Upper lobe of left lung (tissue), 6 donors: ENCODE measurements at regions not wholly inside any gene's neighbourhood (a gene's known extent, or its start where the extent isn't known, plus 50 kb on each side); places are given as distances from the start of the nearest gene placed in this dataset.
"Not testable (repeated sequence)": the region's sequence is repeated elsewhere in the genome, so short reads cannot be mapped to it uniquely, and the experiment has no call there.

ENCODE experiments used
- ATAC-seq, 2 donors: fragments of 200-7000 bp; cut with Tn5 transposase; one replicate each; pipeline ENCODE4 v1.9.1; 2022; ENCODE audit warnings: mild to moderate bottlenecking in 2 of 2, moderate library complexity in 2 of 2; ENCODE audit not compliant: low FRiP score in 2 of 2
- DNase-seq, 2 donors: peaks; one replicate each; pipeline ENCODE4 v3.0.0-alpha.2; 2019 to 2020
- H3K27ac ChIP-seq, 4 donors: fragments of 200-600 bp; sonication (generic); one replicate each; pipeline ENCODE4 v1.5.1; 2016 to 2019
- H3K27me3 ChIP-seq, 4 donors: fragments of 200-600 bp; sonication (generic); one replicate each; pipeline ENCODE4 v1.5.1; 2017 to 2019
- H3K36me3 ChIP-seq, 4 donors: fragments of 200-600 bp; sonication (generic); one replicate each; pipeline ENCODE4 v1.5.1; 2016 to 2019
- H3K4me1 ChIP-seq, 4 donors: fragments of 200-600 bp; sonication (generic); one replicate each; pipeline ENCODE4 v1.5.1; 2018 to 2019
- H3K4me3 ChIP-seq, 4 donors: fragments of 200-600 bp; sonication (generic); one replicate each; pipeline ENCODE4 v1.5.1; 2017 to 2019; ENCODE audit warnings: mild to moderate bottlenecking in 2 of 4, moderate library complexity in 1 of 4
- H3K9me3 ChIP-seq, 4 donors: fragments of 200-600 bp; sonication (generic); one replicate each; pipeline ENCODE4 v1.5.1; 2018 to 2019
- EP300 ChIP-seq, 4 donors: sonication (generic); formaldehyde crosslinking; IDR thresholded peaks; one replicate each; pipeline ENCODE4 v1.5.1; 2017; ENCODE audit warnings: antibody characterized with exemption in 4 of 4, control low read depth in 2 of 4
- POLR2A ChIP-seq, 4 donors: fragments of 450-650 bp; IDR thresholded peaks; one replicate each; pipeline ENCODE4 v1.5.1; 2016 to 2017; ENCODE audit warnings: antibody characterized with exemption in 4 of 4, mild to moderate bottlenecking in 2 of 4
- POLR2AphosphoS5 ChIP-seq, 2 donors: sonication (generic); formaldehyde crosslinking; IDR thresholded peaks; one replicate each; pipeline ENCODE4 v1.5.1; 2017; ENCODE audit warnings: antibody characterized with exemption in 2 of 2
- WGBS, 2 donors: methylation state at CpG; one replicate each; pipeline ENCODE4 v1.1.5; 2017 to 2018; 5-methylcytosine and 5-hydroxymethylcytosine counted together
- TF ChIP-seq, protein P1 (sequence below), 6 experiments: fragments of 450-650 bp in 4 of 6; fragments of 200-600 bp in 2 of 6; sonication (generic) in 2 of 6; IDR thresholded peaks; one replicate each; pipeline ENCODE4 v1.5.1; 2016 to 2019; ENCODE audit warnings: antibody characterized with exemption in 6 of 6
- donor health status: DM: no; HTN: no; CAD: no; lungs with moderate emphysema.
- donor health status: DM: no; HTN: yes; CAD: no; lungs with severe emphysema.

GRCh38 chr6:151690768-151691562 lies 116.5 kb upstream of the ESR1 start:
- Histone ChIP-seq H3K36me3 (no peaks in the 10 kb centered on the region), H3K4me3 (peak overlapping the region in 2 of 4 donors; percentile 4 to 13), H3K27ac (peak overlapping the region; percentile 26 to 71 (median 51)), H3K27me3 (no peaks in the 10 kb centered on the region), H3K4me1 (no peaks in the 10 kb centered on the region), H3K9me3 (no peaks in the 10 kb centered on the region)
- TF ChIP-seq POLR2AphosphoS5 (IDR thresholded peaks at IDR 0.05) (no peak), POLR2A (IDR thresholded peaks at IDR 0.05) (peak in 1 of 4 donors; percentile 33), EP300 (IDR thresholded peaks at IDR 0.05) (no peak)
- WGBS, 2 donors: 59 to 60% methylated on average over 8 of the region's 8 CpGs
- DNase-seq (no peak), ATAC-seq (peak; percentile 63 to 87)

- 55 to 79% methylated on average over 4 of the region's 4 CpGs for WGBS, 2 donors
- TF ChIP-seq POLR2AphosphoS5 (IDR thresholded peaks at IDR 0.05) (no peak), EP300 (IDR thresholded peaks at IDR 0.05) (no peak), POLR2A (IDR thresholded peaks at IDR 0.05) (no peak)
- TF ChIP-seq, protein P1, sequence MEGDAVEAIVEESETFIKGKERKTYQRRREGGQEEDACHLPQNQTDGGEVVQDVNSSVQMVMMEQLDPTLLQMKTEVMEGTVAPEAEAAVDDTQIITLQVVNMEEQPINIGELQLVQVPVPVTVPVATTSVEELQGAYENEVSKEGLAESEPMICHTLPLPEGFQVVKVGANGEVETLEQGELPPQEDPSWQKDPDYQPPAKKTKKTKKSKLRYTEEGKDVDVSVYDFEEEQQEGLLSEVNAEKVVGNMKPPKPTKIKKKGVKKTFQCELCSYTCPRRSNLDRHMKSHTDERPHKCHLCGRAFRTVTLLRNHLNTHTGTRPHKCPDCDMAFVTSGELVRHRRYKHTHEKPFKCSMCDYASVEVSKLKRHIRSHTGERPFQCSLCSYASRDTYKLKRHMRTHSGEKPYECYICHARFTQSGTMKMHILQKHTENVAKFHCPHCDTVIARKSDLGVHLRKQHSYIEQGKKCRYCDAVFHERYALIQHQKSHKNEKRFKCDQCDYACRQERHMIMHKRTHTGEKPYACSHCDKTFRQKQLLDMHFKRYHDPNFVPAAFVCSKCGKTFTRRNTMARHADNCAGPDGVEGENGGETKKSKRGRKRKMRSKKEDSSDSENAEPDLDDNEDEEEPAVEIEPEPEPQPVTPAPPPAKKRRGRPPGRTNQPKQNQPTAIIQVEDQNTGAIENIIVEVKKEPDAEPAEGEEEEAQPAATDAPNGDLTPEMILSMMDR (IDR thresholded peaks at IDR 0.05): no peak
- no peak for DNase-seq
- Histone ChIP-seq H3K9me3 (no peaks in the 10 kb centered on the region), H3K27ac (peak overlapping the region in 1 of 4 donors; percentile 50), H3K27me3 (no peaks in the 10 kb centered on the region), H3K4me1 (no peaks in the 10 kb centered on the region), H3K4me3 (no peak overlapping the region), H3K36me3 (no peaks in the 10 kb centered on the region)
- no peak for ATAC-seq
These were observed 115.3 kb upstream of the ESR1 start for GRCh38 chr6:151692216-151692615.

GRCh38 chr6:151693366-151693765 lies 114.1 kb upstream of the ESR1 start:
- WGBS, 2 donors: 78 to 85% methylated on average over 5 of the region's 5 CpGs
- Histone ChIP-seq H3K4me3 (no peak overlapping the region), H3K4me1 (no peaks in the 10 kb centered on the region), H3K27ac (no peak overlapping the region), H3K9me3 (no peaks in the 10 kb centered on the region), H3K27me3 (no peaks in the 10 kb centered on the region), H3K36me3 (no peaks in the 10 kb centered on the region)
- peak in 1 of 2 donors; percentile 8 for TF ChIP-seq POLR2AphosphoS5 (IDR thresholded peaks at IDR 0.05)
- TF ChIP-seq, protein P1 (IDR thresholded peaks at IDR 0.05): no peak
- ATAC-seq (no peak), DNase-seq (no peak)

DNA sequence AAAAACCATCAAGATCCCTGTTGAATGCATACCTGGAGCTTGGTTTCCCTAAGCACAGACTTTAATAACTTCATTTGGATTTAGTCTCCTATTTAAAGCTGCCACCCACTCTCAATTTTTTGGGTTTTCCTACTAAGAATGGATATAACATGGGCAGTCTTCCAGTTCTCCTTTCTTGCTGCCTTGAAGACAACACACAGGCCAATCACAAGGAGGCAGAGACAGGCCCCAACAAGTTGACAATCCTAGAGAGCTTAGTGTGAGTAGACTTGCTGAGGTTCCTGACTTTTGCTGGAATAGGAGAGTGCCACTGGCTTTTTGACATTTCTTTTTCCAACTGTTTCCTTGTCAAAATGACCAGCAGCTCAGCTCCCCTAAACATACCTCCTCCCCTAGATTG lies 112.3 kb upstream of the ESR1 start:
- DNase-seq (no peak), ATAC-seq (no peak)
- Histone ChIP-seq H3K27me3 (no peaks in the 10 kb centered on the region), H3K27ac (no peak overlapping the region), H3K4me1 (peaks cover 0 to 4% (median 0%) of the 10 kb centered on the region in 4 donors), H3K36me3 (no peaks in the 10 kb centered on the region), H3K9me3 (no peaks in the 10 kb centered on the region), H3K4me3 (no peak overlapping the region)
- no peak for TF ChIP-seq POLR2AphosphoS5 (IDR thresholded peaks at IDR 0.05)
- no peak for TF ChIP-seq EP300 (IDR thresholded peaks at IDR 0.05)
- TF ChIP-seq, protein P1 (IDR thresholded peaks at IDR 0.05): no peak
- no peak for TF ChIP-seq POLR2A (IDR thresholded peaks at IDR 0.05)

DNA sequence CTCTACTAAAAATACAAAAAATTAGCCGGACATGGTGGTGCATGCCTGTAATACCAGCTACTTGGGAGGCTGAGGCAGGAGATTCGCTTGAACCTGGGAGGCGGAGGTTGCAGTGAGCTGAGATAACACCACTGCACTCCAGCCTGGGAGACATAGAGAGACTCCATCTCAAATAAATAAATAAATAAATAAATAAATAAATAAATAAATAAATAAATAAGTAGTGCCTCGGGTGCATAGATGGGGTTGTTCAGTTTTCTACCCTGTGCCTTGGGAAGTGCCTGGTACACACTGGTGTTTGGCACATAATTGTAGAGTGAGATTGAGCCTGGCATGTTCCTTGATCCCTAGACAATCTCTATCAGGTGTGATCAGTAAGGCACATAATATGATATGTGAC lies 111.2 kb upstream of the ESR1 start:
- H3K4me1 ChIP-seq, H3K4me3 ChIP-seq, ATAC-seq, H3K9me3 ChIP-seq, DNase-seq, H3K27ac ChIP-seq, H3K27me3 ChIP-seq, H3K36me3 ChIP-seq: not testable (repeated sequence)
- 93 to 96% methylated on average over 4 of the region's 4 CpGs for WGBS, 2 donors
